HG03521 (cell line): ENCODE measurements at regions not wholly inside any gene's neighbourhood (a gene's known extent, or its start where the extent isn't known, plus 50 kb on each side); places are given as distances from the start of the nearest gene placed in this dataset.
"Not testable (repeated sequence)": the region's sequence is repeated elsewhere in the genome, so short reads cannot be mapped to it uniquely, and the experiment has no call there.

ENCODE experiments used
- ATAC-seq: cut with Tn5 transposase; IDR thresholded peaks from one replicate; pipeline ENCODE4 v1.9.1; 2021; ENCODE audit warnings: mild to moderate bottlenecking, moderate library complexity; ENCODE audit not compliant: unreplicated experiment

GRCh38 chr9:82052081-82052480, 63.5 kb downstream of the SPATA31D1 start:
- no peak for ATAC-seq

GRCh38 chr9:82054264-82055015, 65.9 kb downstream of the SPATA31D1 start:
- ATAC-seq, result no peak

- no peak for ATAC-seq
These were observed 69.2 kb downstream of the SPATA31D1 start for GRCh38 chr9:82057805-82058204.

GRCh38 chr9:82061801-82062200, 73.2 kb downstream of the SPATA31D1 start:
- ATAC-seq, result not testable (repeated sequence)

- ATAC-seq, result no peak
These were observed 73.7 kb downstream of the SPATA31D1 start for GRCh38 chr9:82062245-82062644.

- no peak for ATAC-seq
These were observed 85.3 kb downstream of the SPATA31D1 start for GRCh38 chr9:82073551-82074543.

GRCh38 chr9:82080265-82080664, 91.7 kb downstream of the SPATA31D1 start:
- ATAC-seq, result no peak

GRCh38 chr9:82081496-82081895, 92.9 kb downstream of the SPATA31D1 start:
- no peak for ATAC-seq

GRCh38 chr9:82082563-82082962, 94.0 kb downstream of the SPATA31D1 start:
- no peak for ATAC-seq

GRCh38 chr9:82088591-82088990, 100.0 kb downstream of the SPATA31D1 start:
- no peak for ATAC-seq

- ATAC-seq, result no peak
These were observed 101.5 kb downstream of the SPATA31D1 start for GRCh38 chr9:82090046-82090445.

- no peak for ATAC-seq
These were observed 102.5 kb downstream of the SPATA31D1 start for GRCh38 chr9:82091100-82091499.

GRCh38 chr9:82091610-82092009, 103.0 kb downstream of the SPATA31D1 start:
- no peak for ATAC-seq

- ATAC-seq, result no peak
These were observed 112.9 kb downstream of the SPATA31D1 start for GRCh38 chr9:82101475-82101874.

GRCh38 chr9:82104252-82104651, 115.7 kb downstream of the SPATA31D1 start:
- ATAC-seq, result no peak

- ATAC-seq, result no peak
These were observed 117.2 kb downstream of the SPATA31D1 start for GRCh38 chr9:82105729-82106128.

GRCh38 chr9:82106536-82106935, 118.0 kb downstream of the SPATA31D1 start:
- ATAC-seq, result no peak

GRCh38 chr9:82108474-82108873, 119.9 kb downstream of the SPATA31D1 start:
- no peak for ATAC-seq

- ATAC-seq, result no peak
These were observed 120.4 kb downstream of the SPATA31D1 start for GRCh38 chr9:82108941-82109340.

GRCh38 chr9:82109626-82110025, 121.1 kb downstream of the SPATA31D1 start:
- no peak for ATAC-seq

GRCh38 chr9:82110881-82111280, 122.3 kb downstream of the SPATA31D1 start:
- ATAC-seq, result no peak

GRCh38 chr9:82115331-82115730, 126.8 kb downstream of the SPATA31D1 start:
- no peak for ATAC-seq
